Duodenal mucosa (tissue), 2 donors: ENCODE measurements at regions not wholly inside any gene's neighbourhood (a gene's known extent, or its start where the extent isn't known, plus 50 kb on each side); places are given as distances from the start of the nearest gene placed in this dataset.

Experiments used
- H3K27ac ChIP-seq: one replicate; pipeline ENCODE4 v1.7.0; 2013; ENCODE audit warnings: low read depth, low read length
- H3K27me3 ChIP-seq, 2 donors: one replicate each; pipeline ENCODE4 v1.7.0; 2013; ENCODE audit warnings: low read length in 2 of 2, control low read depth in 1 of 2; ENCODE audit not compliant: insufficient read depth in 2 of 2, control insufficient read depth in 1 of 2
- H3K36me3 ChIP-seq, 2 donors: one replicate each; pipeline ENCODE4 v1.7.0; 2013; ENCODE audit warnings: low read length in 2 of 2, control low read depth in 1 of 2; ENCODE audit not compliant: insufficient read depth in 2 of 2, control insufficient read depth in 1 of 2
- H3K4me1 ChIP-seq, 2 donors: one replicate each; pipeline ENCODE4 v1.7.0; 2013; ENCODE audit warnings: low read length in 2 of 2, control low read depth in 1 of 2; ENCODE audit not compliant: insufficient read depth in 2 of 2, control insufficient read depth in 1 of 2
- H3K4me3 ChIP-seq, 2 donors: one replicate each; pipeline ENCODE4 v1.7.0; 2013; ENCODE audit warnings: low read length in 2 of 2, low read depth in 1 of 2
- H3K9ac ChIP-seq, 2 donors: one replicate each; pipeline ENCODE4 v1.7.0; 2013; ENCODE audit warnings: low read length in 2 of 2, low read depth in 1 of 2
- H3K9me3 ChIP-seq, 2 donors: one replicate each; pipeline ENCODE4 v1.7.0; 2013; ENCODE audit warnings: low read length in 2 of 2, control low read depth in 1 of 2; ENCODE audit not compliant: control insufficient read depth in 1 of 2

GRCh38 chr11:80362563-80363340 lies 921.9 kb upstream of the TENM4 start:
- Histone ChIP-seq H3K4me1 (peaks cover 11 to 16% of the 10 kb centered on the region in 2 donors), H3K4me3 (no peak overlapping the region), H3K27ac (no peak overlapping the region), H3K9ac (no peak overlapping the region), H3K9me3 (no peaks in the 10 kb centered on the region), H3K27me3 (no peaks in the 10 kb centered on the region), H3K36me3 (no peaks in the 10 kb centered on the region)

DNA sequence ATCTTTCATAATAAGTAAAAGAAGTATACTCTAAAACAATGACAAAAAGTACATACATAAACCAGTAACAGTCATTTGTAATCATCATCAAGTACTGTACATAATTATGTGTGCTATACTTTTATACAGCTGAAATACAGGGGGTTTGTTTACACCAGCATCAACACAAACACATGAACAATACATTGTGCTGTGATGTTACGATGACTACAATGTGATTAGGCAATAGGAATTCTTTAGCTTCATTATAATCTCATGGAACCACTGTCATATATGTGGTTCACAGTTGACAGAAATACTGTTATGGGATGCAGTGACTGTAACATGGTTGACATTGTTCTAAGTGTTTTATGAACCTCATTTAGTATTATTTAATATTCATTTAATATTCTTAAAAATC lies 914.4 kb upstream of the TENM4 start:
- no peak overlapping the region for H3K9ac ChIP-seq
- H3K4me3 ChIP-seq, result no peak overlapping the region
- H3K9me3 ChIP-seq, result no peaks in the 10 kb centered on the region
- H3K27ac ChIP-seq, result no peak overlapping the region
- H3K36me3 ChIP-seq, result no peaks in the 10 kb centered on the region
- H3K4me1 ChIP-seq, result peaks cover 0 to 3% of the 10 kb centered on the region in 2 donors
- H3K27me3 ChIP-seq, result no peaks in the 10 kb centered on the region

DNA sequence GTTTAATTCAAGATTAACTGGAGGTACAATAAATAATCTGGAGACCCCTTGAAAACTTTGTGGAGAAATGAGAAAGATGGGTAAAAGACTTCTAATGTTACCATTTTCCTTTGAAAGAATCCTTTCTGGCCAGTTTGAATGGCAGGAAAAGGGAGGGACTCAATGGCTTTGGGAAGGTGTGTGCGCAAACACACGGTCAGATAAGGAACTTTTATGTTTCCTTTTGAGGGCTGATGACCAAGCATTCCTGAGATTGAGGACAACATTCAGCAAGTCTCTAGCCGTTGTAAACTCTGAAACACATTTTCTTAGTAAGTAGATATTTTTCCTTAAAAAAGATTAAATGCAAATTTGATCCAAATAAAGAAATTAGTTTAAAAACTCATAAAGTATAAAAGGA lies 909.7 kb upstream of the TENM4 start:
- H3K9ac ChIP-seq, result no peak overlapping the region
- H3K9me3 ChIP-seq, result no peaks in the 10 kb centered on the region
- no peak overlapping the region for H3K4me3 ChIP-seq
- H3K4me1 ChIP-seq, result peaks cover 6 to 9% of the 10 kb centered on the region in 2 donors
- no peaks in the 10 kb centered on the region for H3K27me3 ChIP-seq
- no peak overlapping the region for H3K27ac ChIP-seq
- H3K36me3 ChIP-seq, result no peaks in the 10 kb centered on the region

GRCh38 chr11:80349997-80350396 lies 909.2 kb upstream of the TENM4 start:
- no peaks in the 10 kb centered on the region for H3K27me3 ChIP-seq
- peaks cover 6 to 9% of the 10 kb centered on the region in 2 donors for H3K4me1 ChIP-seq

GRCh38 chr11:80346353-80347059 lies 905.7 kb upstream of the TENM4 start:
- Histone ChIP-seq H3K9ac (no peak overlapping the region), H3K36me3 (no peaks in the 10 kb centered on the region), H3K9me3 (no peaks in the 10 kb centered on the region), H3K27ac (no peak overlapping the region), H3K4me3 (no peak overlapping the region), H3K4me1 (peaks cover 6 to 9% of the 10 kb centered on the region in 2 donors), H3K27me3 (no peaks in the 10 kb centered on the region)

More at GRCh38 chr11:80349997-80350396, 909.2 kb upstream of the TENM4 start:
- no peak overlapping the region for H3K4me3 ChIP-seq
- no peak overlapping the region for H3K9ac ChIP-seq
- no peaks in the 10 kb centered on the region for H3K9me3 ChIP-seq
- no peak overlapping the region for H3K27ac ChIP-seq
- H3K36me3 ChIP-seq, result no peaks in the 10 kb centered on the region

DNA sequence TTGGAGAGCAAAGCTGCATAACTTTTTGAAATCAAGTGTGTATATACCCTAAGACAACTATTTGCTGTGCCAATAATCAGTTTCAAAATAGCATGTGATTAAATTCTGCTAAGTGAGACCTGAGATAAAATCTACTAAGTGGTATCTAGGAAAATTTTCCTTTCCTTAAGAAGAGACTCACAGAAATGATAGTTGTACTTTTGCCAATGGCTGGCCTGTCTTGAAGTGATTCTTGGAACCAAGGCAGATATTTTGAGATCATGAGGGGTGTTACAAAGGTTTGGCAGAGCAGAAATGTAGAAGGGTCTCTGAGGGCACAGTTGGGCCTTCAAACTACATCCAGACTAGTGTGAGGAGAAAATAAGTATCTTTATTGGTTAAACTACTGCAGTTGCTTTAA lies 902.6 kb upstream of the TENM4 start:
- Histone ChIP-seq H3K36me3 (no peaks in the 10 kb centered on the region), H3K27me3 (no peaks in the 10 kb centered on the region), H3K27ac (no peak overlapping the region), H3K4me1 (no peaks in the 10 kb centered on the region), H3K9ac (no peak overlapping the region), H3K9me3 (no peaks in the 10 kb centered on the region), H3K4me3 (no peak overlapping the region)

DNA sequence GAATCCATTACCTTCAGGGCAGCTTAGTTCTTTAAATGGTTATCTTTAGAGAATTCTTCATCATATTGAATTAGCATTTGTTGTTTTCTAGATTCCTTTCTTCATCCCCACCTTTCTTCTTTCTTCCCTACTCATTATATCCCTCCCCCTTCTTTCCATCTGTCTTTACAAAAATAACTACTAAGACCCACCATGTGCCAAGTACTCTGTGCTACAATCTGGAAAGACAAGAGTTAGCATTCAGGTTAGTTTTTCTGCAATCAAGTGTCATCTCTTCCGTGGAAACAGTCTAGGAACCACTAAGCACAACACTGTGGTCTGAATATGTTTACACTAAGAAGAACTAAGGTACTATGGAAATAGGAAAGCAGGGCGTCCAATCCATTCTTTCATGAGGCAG lies 897.4 kb upstream of the TENM4 start:
- Histone ChIP-seq H3K27me3 (no peaks in the 10 kb centered on the region), H3K9me3 (no peaks in the 10 kb centered on the region), H3K9ac (no peak overlapping the region), H3K4me3 (no peak overlapping the region), H3K36me3 (no peaks in the 10 kb centered on the region), H3K27ac (no peak overlapping the region), H3K4me1 (no peaks in the 10 kb centered on the region)

- H3K4me1 ChIP-seq, result peaks cover 0 to 4% of the 10 kb centered on the region in 2 donors
- H3K4me3 ChIP-seq, result no peak overlapping the region
- H3K9ac ChIP-seq, result no peak overlapping the region
- H3K36me3 ChIP-seq, result no peaks in the 10 kb centered on the region
- no peaks in the 10 kb centered on the region for H3K9me3 ChIP-seq
- no peak overlapping the region for H3K27ac ChIP-seq
- H3K27me3 ChIP-seq, result no peaks in the 10 kb centered on the region
Observed at GRCh38 chr11:80331694-80332093, 890.9 kb upstream of the TENM4 start.

DNA sequence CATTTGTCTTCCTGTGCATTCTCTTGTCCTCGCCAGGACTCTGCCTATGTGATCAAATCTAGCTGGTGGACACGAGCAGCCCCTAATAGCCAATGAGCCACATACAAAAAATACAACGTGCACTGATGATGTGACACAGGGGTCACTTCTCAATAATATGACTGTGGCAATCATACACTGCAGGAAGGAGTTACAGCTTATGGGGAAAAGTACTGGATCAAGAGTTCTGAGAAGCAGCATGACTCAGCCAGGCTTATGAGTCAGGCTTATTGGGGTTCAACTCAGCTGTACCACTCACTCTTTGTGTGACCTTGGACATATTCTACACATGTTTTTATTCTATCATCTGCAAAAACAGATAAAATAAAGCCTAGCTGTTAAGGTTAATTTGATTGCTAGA lies 889.4 kb upstream of the TENM4 start:
- H3K27ac ChIP-seq, result no peak overlapping the region
- H3K27me3 ChIP-seq, result no peaks in the 10 kb centered on the region
- no peak overlapping the region for H3K9ac ChIP-seq
- H3K9me3 ChIP-seq, result no peaks in the 10 kb centered on the region
- peaks cover 0 to 4% of the 10 kb centered on the region in 2 donors for H3K4me1 ChIP-seq
- no peaks in the 10 kb centered on the region for H3K36me3 ChIP-seq
- no peak overlapping the region for H3K4me3 ChIP-seq

- Histone ChIP-seq H3K4me3 (no peak overlapping the region), H3K27me3 (no peaks in the 10 kb centered on the region), H3K27ac (no peak overlapping the region), H3K9ac (no peak overlapping the region), H3K36me3 (no peaks in the 10 kb centered on the region), H3K9me3 (no peaks in the 10 kb centered on the region), H3K4me1 (peaks cover 0 to 4% of the 10 kb centered on the region in 2 donors)
Observed at GRCh38 chr11:80328774-80329173, 887.9 kb upstream of the TENM4 start.
